Liver (tissue), 3 donors: ENCODE measurements at regions not wholly inside any gene's neighbourhood (a gene's known extent, or its start where the extent isn't known, plus 50 kb on each side); places are given as distances from the start of the nearest gene placed in this dataset.

Experiments
- FOXA1 ChIP-seq: IDR thresholded peaks from 2 replicates; pipeline ENCODE4 v1.6.1; 2016; ENCODE audit warnings: antibody characterized with exemption
- GABPA ChIP-seq, 2 donors: IDR thresholded peaks in 1 of 2; conservative IDR thresholded peaks in 1 of 2; 2 replicates each; pipeline ENCODE4 v1.6.1; 2016; ENCODE audit warnings: antibody characterized with exemption in 2 of 2, mild to moderate bottlenecking in 1 of 2, moderate library complexity in 1 of 2
- HNF4A ChIP-seq, 2 donors: conservative IDR thresholded peaks; 2 replicates each; pipeline ENCODE4 v1.6.1; 2016; ENCODE audit warnings: antibody characterized with exemption in 2 of 2, mild to moderate bottlenecking in 2 of 2
- JUND ChIP-seq, 2 donors: IDR thresholded peaks; 2 replicates each; pipeline ENCODE4 v1.6.1; 2016; ENCODE audit warnings: antibody characterized with exemption in 2 of 2
- RAD21 ChIP-seq, 2 donors: IDR thresholded peaks; 2 replicates each; pipeline ENCODE4 v1.6.1; 2016; ENCODE audit warnings: antibody characterized with exemption in 2 of 2, mild to moderate bottlenecking in 2 of 2
- SP1 ChIP-seq: IDR thresholded peaks from 2 replicates; pipeline ENCODE4 v1.6.1; 2018; ENCODE audit warnings: antibody characterized with exemption, mild to moderate bottlenecking
- TAF1 ChIP-seq: conservative IDR thresholded peaks from 2 replicates; pipeline ENCODE4 v1.6.1; 2016; ENCODE audit warnings: antibody characterized with exemption, mild to moderate bottlenecking
- YY1 ChIP-seq: IDR thresholded peaks from 2 replicates; pipeline ENCODE4 v1.6.1; 2016; ENCODE audit warnings: antibody characterized with exemption, mild to moderate bottlenecking
- ZBTB33 ChIP-seq: IDR thresholded peaks from 2 replicates; pipeline ENCODE4 v1.6.1; 2016; ENCODE audit warnings: antibody characterized with exemption
- TF ChIP-seq, protein P1 (sequence below): fragments of 150-350 bp; IDR thresholded peaks from 2 replicates; pipeline ENCODE4 v1.5.1; 2017; ENCODE audit warnings: improper control_type of control experiment, low read depth, low read length; ENCODE audit not compliant: missing input control
- TF ChIP-seq, protein P2 (sequence below): IDR thresholded peaks from 2 replicates; pipeline ENCODE4 v1.6.1; 2016; ENCODE audit warnings: antibody characterized with exemption, mild to moderate bottlenecking
- TF ChIP-seq, protein P3 (sequence below): IDR thresholded peaks from 2 replicates; pipeline ENCODE4 v1.6.1; 2016; ENCODE audit warnings: antibody characterized with exemption
- donor health status: healthy.
- donor health status: healthy.

DNA sequence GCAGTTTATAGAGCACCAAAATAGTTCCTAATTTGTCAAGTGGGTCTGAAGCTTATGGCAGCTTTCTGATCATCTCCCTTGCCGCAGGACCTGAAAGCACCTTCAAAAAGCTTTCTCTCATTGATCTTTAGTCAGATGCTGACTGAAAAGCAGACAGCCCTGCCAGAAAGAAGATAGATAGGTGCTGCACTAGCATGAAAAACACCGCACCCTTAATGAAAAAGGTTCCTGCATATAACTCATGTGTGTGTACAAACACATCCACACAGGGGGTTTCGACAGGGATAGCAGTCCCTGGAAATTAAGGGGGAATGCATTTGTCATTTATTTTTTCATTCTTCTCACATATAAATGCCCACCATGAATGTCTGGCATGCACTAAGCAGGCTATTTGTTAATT is 361.7 kb upstream of the SNX7 start:
- TF ChIP-seq, protein P1, sequence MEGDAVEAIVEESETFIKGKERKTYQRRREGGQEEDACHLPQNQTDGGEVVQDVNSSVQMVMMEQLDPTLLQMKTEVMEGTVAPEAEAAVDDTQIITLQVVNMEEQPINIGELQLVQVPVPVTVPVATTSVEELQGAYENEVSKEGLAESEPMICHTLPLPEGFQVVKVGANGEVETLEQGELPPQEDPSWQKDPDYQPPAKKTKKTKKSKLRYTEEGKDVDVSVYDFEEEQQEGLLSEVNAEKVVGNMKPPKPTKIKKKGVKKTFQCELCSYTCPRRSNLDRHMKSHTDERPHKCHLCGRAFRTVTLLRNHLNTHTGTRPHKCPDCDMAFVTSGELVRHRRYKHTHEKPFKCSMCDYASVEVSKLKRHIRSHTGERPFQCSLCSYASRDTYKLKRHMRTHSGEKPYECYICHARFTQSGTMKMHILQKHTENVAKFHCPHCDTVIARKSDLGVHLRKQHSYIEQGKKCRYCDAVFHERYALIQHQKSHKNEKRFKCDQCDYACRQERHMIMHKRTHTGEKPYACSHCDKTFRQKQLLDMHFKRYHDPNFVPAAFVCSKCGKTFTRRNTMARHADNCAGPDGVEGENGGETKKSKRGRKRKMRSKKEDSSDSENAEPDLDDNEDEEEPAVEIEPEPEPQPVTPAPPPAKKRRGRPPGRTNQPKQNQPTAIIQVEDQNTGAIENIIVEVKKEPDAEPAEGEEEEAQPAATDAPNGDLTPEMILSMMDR, result no peak
- TF ChIP-seq GABPA (IDR thresholded peaks at IDR 0.05 in 1 of 2, conservative IDR thresholded peaks at IDR 0.05 in 1 of 2) (no peak), FOXA1 (no peak), RAD21 (IDR thresholded peaks at IDR 0.05) (no peak), ZBTB33 (no peak), TAF1 (no peak), YY1 (no peak), SP1 (no peak), JUND (IDR thresholded peaks at IDR 0.05) (no peak), HNF4A (conservative IDR thresholded peaks at IDR 0.05) (no peak)
- TF ChIP-seq, protein P2, sequence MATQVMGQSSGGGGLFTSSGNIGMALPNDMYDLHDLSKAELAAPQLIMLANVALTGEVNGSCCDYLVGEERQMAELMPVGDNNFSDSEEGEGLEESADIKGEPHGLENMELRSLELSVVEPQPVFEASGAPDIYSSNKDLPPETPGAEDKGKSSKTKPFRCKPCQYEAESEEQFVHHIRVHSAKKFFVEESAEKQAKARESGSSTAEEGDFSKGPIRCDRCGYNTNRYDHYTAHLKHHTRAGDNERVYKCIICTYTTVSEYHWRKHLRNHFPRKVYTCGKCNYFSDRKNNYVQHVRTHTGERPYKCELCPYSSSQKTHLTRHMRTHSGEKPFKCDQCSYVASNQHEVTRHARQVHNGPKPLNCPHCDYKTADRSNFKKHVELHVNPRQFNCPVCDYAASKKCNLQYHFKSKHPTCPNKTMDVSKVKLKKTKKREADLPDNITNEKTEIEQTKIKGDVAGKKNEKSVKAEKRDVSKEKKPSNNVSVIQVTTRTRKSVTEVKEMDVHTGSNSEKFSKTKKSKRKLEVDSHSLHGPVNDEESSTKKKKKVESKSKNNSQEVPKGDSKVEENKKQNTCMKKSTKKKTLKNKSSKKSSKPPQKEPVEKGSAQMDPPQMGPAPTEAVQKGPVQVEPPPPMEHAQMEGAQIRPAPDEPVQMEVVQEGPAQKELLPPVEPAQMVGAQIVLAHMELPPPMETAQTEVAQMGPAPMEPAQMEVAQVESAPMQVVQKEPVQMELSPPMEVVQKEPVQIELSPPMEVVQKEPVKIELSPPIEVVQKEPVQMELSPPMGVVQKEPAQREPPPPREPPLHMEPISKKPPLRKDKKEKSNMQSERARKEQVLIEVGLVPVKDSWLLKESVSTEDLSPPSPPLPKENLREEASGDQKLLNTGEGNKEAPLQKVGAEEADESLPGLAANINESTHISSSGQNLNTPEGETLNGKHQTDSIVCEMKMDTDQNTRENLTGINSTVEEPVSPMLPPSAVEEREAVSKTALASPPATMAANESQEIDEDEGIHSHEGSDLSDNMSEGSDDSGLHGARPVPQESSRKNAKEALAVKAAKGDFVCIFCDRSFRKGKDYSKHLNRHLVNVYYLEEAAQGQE, result no peak
- TF ChIP-seq, protein P3, sequence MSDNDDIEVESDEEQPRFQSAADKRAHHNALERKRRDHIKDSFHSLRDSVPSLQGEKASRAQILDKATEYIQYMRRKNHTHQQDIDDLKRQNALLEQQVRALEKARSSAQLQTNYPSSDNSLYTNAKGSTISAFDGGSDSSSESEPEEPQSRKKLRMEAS, result no peak
